Activated CD8-positive, alpha-beta T cell treated with anti-CD3 and anti-CD28 coated beads, Interleukin-2, amount 10 ng/mL, durations not matched to agents 7 days and 5 days (primary cell): ENCODE measurements at regions not wholly inside any gene's neighbourhood (a gene's known extent, or its start where the extent isn't known, plus 50 kb on each side); places are given as distances from the start of the nearest gene placed in this dataset.

ENCODE experiments used
- ATAC-seq: fragments of 150-1000 bp; cut with Tn5 transposase; one replicate; pipeline ENCODE4 v1.10.0; 2021; ENCODE audit warnings: moderate library complexity
- CTCF ChIA-PET: fragments of 350-600 bp; sonication (Branson Sonifier 250); formaldehyde crosslinking; loops from one replicate; lab custom pipeline; 2021; ENCODE audit warnings: antibody characterized with exemption; lab: Charles Lee
- POLR2A ChIA-PET: fragments of 350-600 bp; sonication (Branson Sonifier 250); formaldehyde crosslinking; loops from one replicate; lab custom pipeline; 2021; ENCODE audit warnings: antibody characterized with exemption; lab: Charles Lee
- DNase-seq: peaks from one replicate; pipeline ENCODE4 v3.0.0-alpha.2; 2020
- H3K27ac Mint-ChIP-seq: one replicate; pipeline ENCODE4 v1.8.0; 2021; ENCODE audit warnings: mild to moderate bottlenecking, mixed read lengths
- H3K27me3 Mint-ChIP-seq: one replicate; pipeline ENCODE4 v1.8.0; 2021; ENCODE audit warnings: low read depth, mixed read lengths
- H3K36me3 Mint-ChIP-seq: one replicate; pipeline ENCODE4 v1.8.0; 2021; ENCODE audit warnings: low read depth, mixed read lengths
- H3K4me1 Mint-ChIP-seq: one replicate; pipeline ENCODE4 v1.8.0; 2021; ENCODE audit warnings: low read depth, mixed read lengths
- H3K4me3 Mint-ChIP-seq: one replicate; pipeline ENCODE4 v1.8.0; 2021; ENCODE audit warnings: mild to moderate bottlenecking, mixed read lengths
- H3K9me3 Mint-ChIP-seq: one replicate; pipeline ENCODE4 v1.8.0; 2022; ENCODE audit warnings: mixed read lengths; ENCODE audit not compliant: insufficient read depth

- DNase-seq (no peak), ATAC-seq (no peak)
- Mint-ChIP-seq H3K36me3 (no peaks in the 10 kb centered on the region), H3K27ac (no peak overlapping the region), H3K27me3 (no peaks in the 10 kb centered on the region), H3K4me3 (no peak overlapping the region), H3K9me3 (no peaks in the 10 kb centered on the region), H3K4me1 (no peaks in the 10 kb centered on the region)
- CTCF ChIA-PET: no interaction called here
- POLR2A ChIA-PET: no interaction called here
Measured at GRCh38 chrX:46294234-46294633, 251.0 kb downstream of the ZNF674 start.

- Mint-ChIP-seq H3K27me3 (no peaks in the 10 kb centered on the region), H3K9me3 (no peaks in the 10 kb centered on the region), H3K27ac (no peak overlapping the region), H3K36me3 (no peaks in the 10 kb centered on the region), H3K4me3 (no peak overlapping the region), H3K4me1 (peaks cover 24% of the 10 kb centered on the region)
- CTCF ChIA-PET: no interaction called here
- DNase-seq (no peak), ATAC-seq (no peak)
- POLR2A ChIA-PET: no interaction called here
Measured at GRCh38 chrX:46279925-46280313, 265.3 kb downstream of the ZNF674 start.

- no peaks in the 10 kb centered on the region for H3K36me3 Mint-ChIP-seq
- CTCF ChIA-PET: no interaction called here
- DNase-seq: peak; percentile 21
Measured at GRCh38 chrX:46279214-46279924, 265.9 kb downstream of the ZNF674 start.

GRCh38 chrX:46278572-46278971, 266.6 kb downstream of the ZNF674 start:
- H3K4me1 Mint-ChIP-seq: peaks cover 24% of the 10 kb centered on the region
- no peak overlapping the region for H3K27ac Mint-ChIP-seq
- CTCF ChIA-PET: no interaction called here
- POLR2A ChIA-PET: no interaction called here
- no peaks in the 10 kb centered on the region for H3K36me3 Mint-ChIP-seq
- no peak overlapping the region for H3K4me3 Mint-ChIP-seq
- no peak for DNase-seq
- H3K9me3 Mint-ChIP-seq: no peaks in the 10 kb centered on the region
- ATAC-seq: no peak
- H3K27me3 Mint-ChIP-seq: no peaks in the 10 kb centered on the region

More at GRCh38 chrX:46279214-46279924, 265.9 kb downstream of the ZNF674 start:
- Mint-ChIP-seq H3K4me1 (peaks cover 24% of the 10 kb centered on the region), H3K4me3 (peak overlapping the region; percentile 20), H3K27ac (peak overlapping the region; percentile 70), H3K9me3 (no peaks in the 10 kb centered on the region), H3K27me3 (no peaks in the 10 kb centered on the region)
- POLR2A ChIA-PET: no interaction called here
- ATAC-seq: peak; percentile 61

GRCh38 chrX:46268412-46268811, 276.8 kb downstream of the ZNF674 start:
- Mint-ChIP-seq H3K27ac (no peak overlapping the region), H3K27me3 (no peaks in the 10 kb centered on the region), H3K36me3 (no peaks in the 10 kb centered on the region), H3K9me3 (no peaks in the 10 kb centered on the region), H3K4me1 (peaks cover 2% of the 10 kb centered on the region), H3K4me3 (no peak overlapping the region)
- ChIA-PET POLR2A (no interaction called here), CTCF (no interaction called here)
- DNase-seq (no peak), ATAC-seq (no peak)

GRCh38 chrX:46263494-46263893, 281.7 kb downstream of the ZNF674 start:
- H3K4me1 Mint-ChIP-seq: no peaks in the 10 kb centered on the region

GRCh38 chrX:46262304-46262703, 282.9 kb downstream of the ZNF674 start:
- DNase-seq: no peak
- no peak overlapping the region for H3K4me3 Mint-ChIP-seq
- no peaks in the 10 kb centered on the region for H3K27me3 Mint-ChIP-seq
- no peaks in the 10 kb centered on the region for H3K36me3 Mint-ChIP-seq
- ChIA-PET POLR2A (interaction anchor here (0.6 kb wide), 1 partner anchor 168 kb away, joined by 4 read pairs; no protein-coding TSS in a partner anchor), CTCF (no interaction called here)
- H3K4me1 Mint-ChIP-seq: no peaks in the 10 kb centered on the region
- no peak overlapping the region for H3K27ac Mint-ChIP-seq
- no peaks in the 10 kb centered on the region for H3K9me3 Mint-ChIP-seq
- no peak for ATAC-seq

More at GRCh38 chrX:46263494-46263893, 281.7 kb downstream of the ZNF674 start:
- ATAC-seq (no peak), DNase-seq (no peak)
- POLR2A ChIA-PET: no interaction called here
- CTCF ChIA-PET: no interaction called here
- Mint-ChIP-seq H3K4me3 (no peak overlapping the region), H3K9me3 (no peaks in the 10 kb centered on the region), H3K27me3 (no peaks in the 10 kb centered on the region), H3K27ac (no peak overlapping the region), H3K36me3 (no peaks in the 10 kb centered on the region)

- DNase-seq: no peak
- no peak for ATAC-seq
- Mint-ChIP-seq H3K4me1 (no peaks in the 10 kb centered on the region), H3K27me3 (no peaks in the 10 kb centered on the region), H3K4me3 (no peak overlapping the region), H3K27ac (no peak overlapping the region), H3K9me3 (no peaks in the 10 kb centered on the region), H3K36me3 (no peaks in the 10 kb centered on the region)
- ChIA-PET CTCF (interaction anchor here (0.7 kb wide), 1 partner anchor 1073 kb away, joined by 3 read pairs; no protein-coding TSS in a partner anchor), POLR2A (no interaction called here)
Measured at GRCh38 chrX:46260499-46260898, 284.7 kb downstream of the ZNF674 start.

GRCh38 chrX:46258356-46258755, 286.9 kb downstream of the ZNF674 start:
- Mint-ChIP-seq H3K4me3 (no peak overlapping the region), H3K9me3 (no peaks in the 10 kb centered on the region), H3K27ac (no peak overlapping the region), H3K36me3 (no peaks in the 10 kb centered on the region), H3K4me1 (no peaks in the 10 kb centered on the region), H3K27me3 (no peaks in the 10 kb centered on the region)
- DNase-seq: no peak
- ATAC-seq: no peak
- POLR2A ChIA-PET: no interaction called here
- CTCF ChIA-PET: no interaction called here

GRCh38 chrX:46257451-46257879, 287.8 kb downstream of the ZNF674 start:
- Mint-ChIP-seq H3K36me3 (no peaks in the 10 kb centered on the region), H3K4me1 (no peaks in the 10 kb centered on the region), H3K27ac (no peak overlapping the region), H3K27me3 (no peaks in the 10 kb centered on the region), H3K4me3 (no peak overlapping the region), H3K9me3 (no peaks in the 10 kb centered on the region)
- DNase-seq (no peak), ATAC-seq (no peak)
- ChIA-PET CTCF (no interaction called here), POLR2A (no interaction called here)

GRCh38 chrX:46256875-46257274, 288.3 kb downstream of the ZNF674 start:
- ChIA-PET CTCF (no interaction called here), POLR2A (no interaction called here)
- Mint-ChIP-seq H3K4me1 (no peaks in the 10 kb centered on the region), H3K4me3 (no peak overlapping the region), H3K9me3 (no peaks in the 10 kb centered on the region), H3K27ac (no peak overlapping the region), H3K27me3 (no peaks in the 10 kb centered on the region), H3K36me3 (no peaks in the 10 kb centered on the region)
- DNase-seq (no peak), ATAC-seq (no peak)

GRCh38 chrX:46255046-46255445, 290.2 kb downstream of the ZNF674 start:
- CTCF ChIA-PET: no interaction called here

GRCh38 chrX:46254641-46255040, 290.6 kb downstream of the ZNF674 start:
- ATAC-seq: no peak

More at GRCh38 chrX:46255046-46255445, 290.2 kb downstream of the ZNF674 start:
- H3K27me3 Mint-ChIP-seq: no peaks in the 10 kb centered on the region
- ATAC-seq (no peak), DNase-seq (no peak)
- no peak overlapping the region for H3K4me3 Mint-ChIP-seq
- POLR2A ChIA-PET: no interaction called here
- H3K36me3 Mint-ChIP-seq: no peaks in the 10 kb centered on the region
- no peaks in the 10 kb centered on the region for H3K9me3 Mint-ChIP-seq
- no peaks in the 10 kb centered on the region for H3K4me1 Mint-ChIP-seq
- no peak overlapping the region for H3K27ac Mint-ChIP-seq

More at GRCh38 chrX:46254641-46255040, 290.6 kb downstream of the ZNF674 start:
- Mint-ChIP-seq H3K4me1 (no peaks in the 10 kb centered on the region), H3K9me3 (no peaks in the 10 kb centered on the region), H3K4me3 (no peak overlapping the region), H3K27me3 (no peaks in the 10 kb centered on the region), H3K27ac (no peak overlapping the region), H3K36me3 (no peaks in the 10 kb centered on the region)
- POLR2A ChIA-PET: no interaction called here
- CTCF ChIA-PET: no interaction called here
- DNase-seq: no peak
